HG02571 (cell line): ENCODE measurements at regions not wholly inside any gene's neighbourhood (a gene's known extent, or its start where the extent isn't known, plus 50 kb on each side); places are given as distances from the start of the nearest gene placed in this dataset.

Experiments
- ATAC-seq: cut with Tn5 transposase; IDR thresholded peaks from one replicate; pipeline ENCODE4 v1.9.1; 2021; ENCODE audit warnings: mild to moderate bottlenecking, moderate library complexity; ENCODE audit not compliant: unreplicated experiment

- ATAC-seq, result no peak
These were observed 146.9 kb downstream of the CD47 start for GRCh38 chr3:107943786-107944523.

GRCh38 chr3:107942951-107943749 lies 147.7 kb downstream of the CD47 start:
- no peak for ATAC-seq

GRCh38 chr3:107942244-107942643 lies 148.6 kb downstream of the CD47 start:
- ATAC-seq, result no peak

- ATAC-seq, result no peak
These were observed 151.0 kb downstream of the CD47 start for GRCh38 chr3:107939691-107940442.

- ATAC-seq, result no peak
These were observed 152.7 kb downstream of the CD47 start for GRCh38 chr3:107938143-107938542.

- ATAC-seq, result no peak
These were observed 156.0 kb downstream of the CD47 start for GRCh38 chr3:107934808-107935207.

- ATAC-seq, result no peak
These were observed 157.4 kb downstream of the CD47 start for GRCh38 chr3:107933450-107933849.

GRCh38 chr3:107931326-107931725 lies 159.5 kb downstream of the CD47 start:
- no peak for ATAC-seq

- ATAC-seq, result no peak
These were observed 161.7 kb downstream of the CD47 start for GRCh38 chr3:107929088-107929487.

GRCh38 chr3:107928084-107928445 lies 162.8 kb downstream of the CD47 start:
- ATAC-seq, result peak; percentile 27

GRCh38 chr3:107927361-107928083 lies 163.3 kb downstream of the CD47 start:
- ATAC-seq, result peak; percentile 98

- no peak for ATAC-seq
These were observed 165.0 kb downstream of the CD47 start for GRCh38 chr3:107925851-107926250.

GRCh38 chr3:107921038-107921437 lies 169.8 kb downstream of the CD47 start:
- ATAC-seq, result no peak

GRCh38 chr3:107920538-107920937 lies 170.3 kb downstream of the CD47 start:
- no peak for ATAC-seq

GRCh38 chr3:107919239-107919638 lies 171.6 kb downstream of the CD47 start:
- no peak for ATAC-seq

- no peak for ATAC-seq
These were observed 174.7 kb downstream of the CD47 start for GRCh38 chr3:107916171-107916570.

- ATAC-seq, result no peak
These were observed 175.1 kb downstream of the CD47 start for GRCh38 chr3:107915706-107916105.

GRCh38 chr3:107913701-107914100 lies 177.1 kb downstream of the CD47 start:
- no peak for ATAC-seq

GRCh38 chr3:107911337-107912000 lies 179.4 kb downstream of the CD47 start:
- no peak for ATAC-seq

- ATAC-seq, result peak; percentile 100
These were observed 180.0 kb downstream of the CD47 start for GRCh38 chr3:107910713-107911259.
